ENCODE measurements at regions not wholly inside any gene's neighbourhood (a gene's known extent, or its start where the extent isn't known, plus 50 kb on each side); places are given as distances from the start of the nearest gene placed in this dataset.
"Not testable (repeated sequence)": the region's sequence is repeated elsewhere in the genome, so short reads cannot be mapped to it uniquely, and the experiment has no call there.

GRCh38 chr22:49721211-49721763 lies 106.4 kb downstream of the BRD1 start:
- DNase-seq (ENCODE audit: low read depth in 2 of 2) = no peak

GRCh38 chr22:49720279-49720959 lies 107.3 kb downstream of the BRD1 start:
- no peak for DNase-seq (ENCODE audit: low read depth in 2 of 2)

- no peak for DNase-seq (ENCODE audit: low read depth in 2 of 2)
These were observed 108.6 kb downstream of the BRD1 start for GRCh38 chr22:49719046-49719445.

GRCh38 chr22:49718396-49718795 lies 109.3 kb downstream of the BRD1 start:
- DNase-seq (ENCODE audit: low read depth in 2 of 2) = no peak

- DNase-seq (ENCODE audit: low read depth in 2 of 2) = no peak
These were observed 110.3 kb downstream of the BRD1 start for GRCh38 chr22:49717322-49717919.

- no peak for DNase-seq (ENCODE audit: low read depth in 2 of 2)
These were observed 111.2 kb downstream of the BRD1 start for GRCh38 chr22:49716441-49716840.

GRCh38 chr22:49715450-49715849 lies 112.2 kb downstream of the BRD1 start:
- DNase-seq (ENCODE audit: low read depth in 2 of 2) = no peak

- DNase-seq (ENCODE audit: low read depth in 2 of 2) = no peak
These were observed 114.7 kb downstream of the BRD1 start for GRCh38 chr22:49713003-49713402.

- DNase-seq (ENCODE audit: low read depth in 2 of 2) = no peak
These were observed 115.4 kb downstream of the BRD1 start for GRCh38 chr22:49712195-49712791.

GRCh38 chr22:49710746-49711145 lies 116.9 kb downstream of the BRD1 start:
- DNase-seq (ENCODE audit: low read depth in 2 of 2) = no peak

- DNase-seq (ENCODE audit: low read depth in 2 of 2) = no peak
These were observed 118.2 kb downstream of the BRD1 start for GRCh38 chr22:49709464-49709863.

GRCh38 chr22:49705972-49706352 lies 121.7 kb downstream of the BRD1 start:
- DNase-seq (ENCODE audit: low read depth in 2 of 2) = no peak

GRCh38 chr22:49705216-49705971 lies 122.3 kb downstream of the BRD1 start:
- DNase-seq (ENCODE audit: low read depth in 2 of 2) = no peak

GRCh38 chr22:49704345-49705215 lies 123.1 kb downstream of the BRD1 start:
- no peak for DNase-seq (ENCODE audit: low read depth in 2 of 2)

GRCh38 chr22:49703990-49704344 lies 123.7 kb downstream of the BRD1 start:
- no peak for DNase-seq (ENCODE audit: low read depth in 2 of 2)

- DNase-seq (ENCODE audit: low read depth in 2 of 2) = no peak
These were observed 124.2 kb downstream of the BRD1 start for GRCh38 chr22:49703505-49703904.

- DNase-seq (ENCODE audit: low read depth in 2 of 2) = no peak
These were observed 125.6 kb downstream of the BRD1 start for GRCh38 chr22:49702068-49702397.

GRCh38 chr22:49701380-49702067 lies 126.1 kb downstream of the BRD1 start:
- no peak for DNase-seq (ENCODE audit: low read depth in 2 of 2)

- DNase-seq (ENCODE audit: low read depth in 2 of 2) = no peak
These were observed 127.7 kb downstream of the BRD1 start for GRCh38 chr22:49699928-49700498.

GRCh38 chr22:49699476-49699875 lies 128.2 kb downstream of the BRD1 start:
- no peak for DNase-seq (ENCODE audit: low read depth in 2 of 2)

- not testable (repeated sequence) for DNase-seq (ENCODE audit: low read depth in 2 of 2)
These were observed 129.1 kb downstream of the BRD1 start for GRCh38 chr22:49698616-49699015.
